ENCODE measurements at regions not wholly inside any gene's neighbourhood (a gene's known extent, or its start where the extent isn't known, plus 50 kb on each side); places are given as distances from the start of the nearest gene placed in this dataset.

DNA sequence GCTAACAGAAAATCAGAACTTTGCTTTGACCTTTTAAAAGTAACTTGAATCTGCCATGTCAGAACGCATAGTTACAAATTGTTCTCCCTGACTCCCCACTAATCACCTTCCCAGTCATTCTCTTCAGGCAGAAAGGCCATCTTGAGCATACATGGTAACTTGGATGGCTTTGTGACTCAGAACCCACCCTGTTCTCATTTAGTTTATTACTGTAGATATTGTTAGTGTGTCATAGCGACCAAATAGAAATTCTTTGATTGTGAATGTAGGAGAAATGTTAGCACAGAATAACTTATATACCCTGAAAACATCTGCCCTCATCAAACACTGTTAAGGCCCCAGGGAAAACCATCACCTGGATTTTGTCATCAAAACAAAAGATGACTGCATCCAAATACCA is 382.0 kb downstream of the MAGEB5 start:
- TF ChIP-seq, protein P1, sequence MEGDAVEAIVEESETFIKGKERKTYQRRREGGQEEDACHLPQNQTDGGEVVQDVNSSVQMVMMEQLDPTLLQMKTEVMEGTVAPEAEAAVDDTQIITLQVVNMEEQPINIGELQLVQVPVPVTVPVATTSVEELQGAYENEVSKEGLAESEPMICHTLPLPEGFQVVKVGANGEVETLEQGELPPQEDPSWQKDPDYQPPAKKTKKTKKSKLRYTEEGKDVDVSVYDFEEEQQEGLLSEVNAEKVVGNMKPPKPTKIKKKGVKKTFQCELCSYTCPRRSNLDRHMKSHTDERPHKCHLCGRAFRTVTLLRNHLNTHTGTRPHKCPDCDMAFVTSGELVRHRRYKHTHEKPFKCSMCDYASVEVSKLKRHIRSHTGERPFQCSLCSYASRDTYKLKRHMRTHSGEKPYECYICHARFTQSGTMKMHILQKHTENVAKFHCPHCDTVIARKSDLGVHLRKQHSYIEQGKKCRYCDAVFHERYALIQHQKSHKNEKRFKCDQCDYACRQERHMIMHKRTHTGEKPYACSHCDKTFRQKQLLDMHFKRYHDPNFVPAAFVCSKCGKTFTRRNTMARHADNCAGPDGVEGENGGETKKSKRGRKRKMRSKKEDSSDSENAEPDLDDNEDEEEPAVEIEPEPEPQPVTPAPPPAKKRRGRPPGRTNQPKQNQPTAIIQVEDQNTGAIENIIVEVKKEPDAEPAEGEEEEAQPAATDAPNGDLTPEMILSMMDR (IDR thresholded peaks at IDR 0.05): no peak
- TF ChIP-seq POLR2A (IDR thresholded peaks at IDR 0.05): no peak
